B cell (primary cell): ENCODE measurements at regions not wholly inside any gene's neighbourhood (a gene's known extent, or its start where the extent isn't known, plus 50 kb on each side); places are given as distances from the start of the nearest gene placed in this dataset.

Experiments used
- ATAC-seq: fragments of 200-7000 bp; cut with Tn5 transposase; one replicate; pipeline ENCODE4 v1.10.0; 2021; ENCODE audit warnings: low read depth, mild to moderate bottlenecking, moderate number of reproducible peaks, moderate library complexity
- CTCF ChIA-PET: fragments of 350-600 bp; sonication (Branson Sonifier 250); formaldehyde crosslinking; loops from one replicate; lab custom pipeline; 2021; ENCODE audit warnings: antibody characterized with exemption, inconsistent platforms; lab: Charles Lee
- POLR2A ChIA-PET: fragments of 350-600 bp; sonication (Branson Sonifier 250); formaldehyde crosslinking; loops from one replicate; lab custom pipeline; 2021; ENCODE audit warnings: antibody characterized with exemption; lab: Charles Lee
- DNase-seq: peaks from one replicate; pipeline ENCODE4 v3.0.0; 2013
- H2AFZ ChIP-seq: 2 replicates; pipeline ENCODE4 v1.6.1; 2012; ENCODE audit warnings: mild to moderate bottlenecking, low read depth, low read length; ENCODE audit not compliant: insufficient read depth, poor library complexity, severe bottlenecking
- H3K27ac ChIP-seq, 2 donors: 1 replicate in 1 of 2; 2 replicates in 1 of 2; pipeline ENCODE4 v1.5.1; 2012 to 2013; ENCODE audit warnings: low read length in 2 of 2, mild to moderate bottlenecking in 2 of 2, moderate library complexity in 1 of 2
- H3K27me3 ChIP-seq, 4 experiments: fragments of 200-600 bp in 1 of 4; sonication (generic) in 1 of 4; replicated peaks in 1 of 4; 1 replicate in 2 of 4; 2 replicates in 2 of 4; pipeline versions ENCODE4 v1.6.1 to v1.7.0; 2013 to 2016; ENCODE audit warnings: low read length in 3 of 4, mild to moderate bottlenecking in 2 of 4, mixed read lengths in 1 of 4, moderate library complexity in 1 of 4; ENCODE audit not compliant: insufficient read depth in 4 of 4, control insufficient read depth in 3 of 4; ENCODE audit errors: control extremely low read depth in 1 of 4
- H3K36me3 ChIP-seq, 2 experiments: replicated peaks in 1 of 2; 1 replicate in 1 of 2; 2 replicates in 1 of 2; pipeline versions ENCODE4 v1.6.1 to v1.7.1; 2013; ENCODE audit warnings: low read length in 1 of 2; ENCODE audit not compliant: insufficient read depth in 2 of 2, control insufficient read depth in 1 of 2; ENCODE audit errors: control extremely low read depth in 1 of 2, extremely low read depth in 1 of 2
- H3K4me1 ChIP-seq, 2 donors: fragments of 200-600 bp in 1 of 2; sonication (generic) in 1 of 2; 1 replicate in 1 of 2; 2 replicates in 1 of 2; pipeline versions ENCODE4 v1.5.1 to v1.6.1; 2013 to 2017; ENCODE audit warnings: low read length in 2 of 2; ENCODE audit not compliant: control insufficient read depth in 2 of 2, insufficient read depth in 2 of 2
- H3K4me2 ChIP-seq: replicated peaks from 2 replicates; pipeline ENCODE3; 2012; ENCODE audit warnings: mild to moderate bottlenecking, low read depth, low read length; ENCODE audit not compliant: poor library complexity, severe bottlenecking
- H3K4me3 ChIP-seq, 5 experiments: fragments of 200-600 bp in 1 of 5; sonication (generic) in 1 of 5; 1 replicate in 3 of 5; 2 replicates in 2 of 5; pipeline versions ENCODE4 v1.5.1 to v1.7.0; 2011 to 2016; ENCODE audit warnings: low read length in 4 of 5, mild to moderate bottlenecking in 4 of 5, low read depth in 2 of 5, control low read depth in 1 of 5, moderate library complexity in 1 of 5; ENCODE audit not compliant: insufficient read depth in 1 of 5; ENCODE audit errors: control extremely low read depth in 1 of 5, extremely low read depth in 1 of 5
- H3K79me2 ChIP-seq: fragments of 200-600 bp; sonication (generic); one replicate; pipeline ENCODE4 v1.6.0; 2016; ENCODE audit warnings: low read length; ENCODE audit not compliant: control insufficient read depth, insufficient read depth
- H3K9ac ChIP-seq: fragments of 200-600 bp; sonication (generic); 2 replicates; pipeline ENCODE4 v1.6.1; 2017; ENCODE audit warnings: mild to moderate bottlenecking, low read length, moderate library complexity
- H3K9me3 ChIP-seq, 3 donors: one replicate each; pipeline versions ENCODE4 v1.6.1 to v1.7.1; 2013; ENCODE audit warnings: low read length in 2 of 3; ENCODE audit not compliant: control insufficient read depth in 2 of 3, insufficient read depth in 1 of 3; ENCODE audit errors: control extremely low read depth in 1 of 3
- H4K20me1 ChIP-seq: 2 replicates; pipeline ENCODE4 v1.6.0; 2012; ENCODE audit warnings: mild to moderate bottlenecking, low read length; ENCODE audit not compliant: insufficient read depth, control insufficient read depth, poor library complexity, severe bottlenecking
- H3K27ac Mint-ChIP-seq: one replicate; pipeline ENCODE4 v1.8.0; 2021; ENCODE audit warnings: mixed read lengths
- H3K27me3 Mint-ChIP-seq: one replicate; pipeline ENCODE4 v1.8.0; 2021; ENCODE audit warnings: mixed read lengths
- H3K4me1 Mint-ChIP-seq: one replicate; pipeline ENCODE4 v1.8.0; 2021; ENCODE audit warnings: mixed read lengths
- H3K4me3 Mint-ChIP-seq: one replicate; pipeline ENCODE4 v1.8.0; 2021; ENCODE audit warnings: mixed read lengths
- H3K9me3 Mint-ChIP-seq: one replicate; pipeline ENCODE4 v1.8.0; 2022; ENCODE audit warnings: mixed read lengths; ENCODE audit not compliant: insufficient read depth
- EZH2 ChIP-seq: IDR thresholded peaks from 2 replicates; pipeline ENCODE4 v1.6.1; 2012; ENCODE audit warnings: borderline replicate concordance, low read depth, mild to moderate bottlenecking, moderate library complexity, low read length; ENCODE audit not compliant: insufficient read depth, poor library complexity, severe bottlenecking
- whole genome bisulfite sequencing: methylation state at CpG from one replicate; pipeline ENCODE4 v1.1.5; 2013; ENCODE audit warnings: missing lambda C conversion rate; ENCODE audit not compliant: insufficient coverage; 5-methylcytosine and 5-hydroxymethylcytosine counted together
- intact Hi-C: fragments of 100-400 bp; cut with micrococcal nuclease; formaldehyde crosslinking; loops from one replicate; pipeline ENCODE4 v1.10.0; 2022
- TF ChIP-seq, protein P1 (sequence below): fragments of 200-600 bp; IDR thresholded peaks from one replicate; pipeline ENCODE4 v1.8.0; 2022; ENCODE audit warnings: antibody characterized with exemption, mild to moderate bottlenecking

DNA sequence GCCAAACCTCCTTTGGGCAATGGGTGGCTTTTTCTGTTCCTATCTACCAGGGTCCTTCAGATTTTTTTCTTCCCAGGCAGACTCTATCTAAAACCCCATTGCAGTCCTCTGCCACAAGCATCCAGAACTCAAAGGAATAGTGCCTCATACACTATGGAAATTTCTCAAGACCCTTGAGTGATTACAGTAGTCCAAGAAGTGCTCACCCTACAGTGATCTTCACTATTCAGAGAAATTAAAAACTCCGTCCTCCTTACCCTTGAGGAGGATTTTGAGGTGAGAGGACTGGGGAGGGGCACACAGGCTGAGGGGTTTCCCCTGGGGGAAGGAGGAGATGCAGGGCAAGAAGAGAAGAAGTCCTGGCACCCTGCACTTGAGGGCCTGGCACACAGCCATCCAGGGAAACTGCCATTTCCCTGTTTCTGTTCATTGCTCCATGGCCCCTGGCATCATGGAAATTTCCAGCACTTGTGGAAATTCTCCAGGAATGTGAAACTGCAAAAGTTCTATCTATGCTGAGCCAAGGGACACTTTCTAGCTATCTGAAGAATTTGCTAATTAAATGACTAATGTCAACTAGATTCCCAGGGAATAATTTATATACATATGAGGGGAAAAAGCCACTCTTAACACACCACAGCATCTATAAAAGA, 102.5 kb upstream of the ATP1B1 start:
- no peak for TF ChIP-seq EZH2
- Histone ChIP-seq H3K27me3 (no peaks in the 10 kb centered on the region), H4K20me1 (no peaks in the 10 kb centered on the region), H3K27ac (no peak overlapping the region), H3K36me3 (no peaks in the 10 kb centered on the region), H3K79me2 (no peaks in the 10 kb centered on the region), H3K9ac (no peak overlapping the region), H3K9me3 (no peaks in the 10 kb centered on the region), H2AFZ (no peak overlapping the region), H3K4me2 (no peak overlapping the region), H3K4me1 (no peaks in the 10 kb centered on the region), H3K4me3 (no peak overlapping the region)
- no peaks in the 10 kb centered on the region for H3K9me3 Mint-ChIP-seq
- H3K4me3 Mint-ChIP-seq: no peak overlapping the region
- ATAC-seq (no peak), DNase-seq (no peak)
- no peaks in the 10 kb centered on the region for H3K4me1 Mint-ChIP-seq
- intact Hi-C loops: no loop called here
- ChIA-PET CTCF (no interaction called here), POLR2A (no interaction called here)
- no peaks in the 10 kb centered on the region for H3K27me3 Mint-ChIP-seq
- no CpG with 5 or more reads among the region's 1 CpG for WGBS
- no peak overlapping the region for H3K27ac Mint-ChIP-seq

DNA sequence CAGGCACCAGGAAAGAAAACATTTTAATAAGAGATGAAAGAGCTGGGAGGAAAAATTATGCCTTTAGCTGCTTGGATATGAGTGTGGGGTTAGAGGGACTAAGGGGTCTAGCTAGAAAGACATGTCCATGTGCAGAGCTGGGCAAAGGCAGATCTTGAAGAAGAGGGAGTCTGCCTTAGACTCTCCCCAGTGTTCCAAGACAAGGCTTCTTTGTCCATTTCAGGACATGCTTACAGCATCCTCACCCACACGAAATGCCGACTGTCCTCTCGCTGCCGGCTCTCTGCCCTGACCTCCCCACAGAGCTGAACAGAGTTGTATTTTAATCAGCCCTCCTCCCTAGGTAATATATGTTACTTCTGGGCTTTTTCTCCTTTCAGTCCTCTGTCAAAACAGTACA, 100.7 kb upstream of the ATP1B1 start:
- 100% methylated on average over 4 of the region's 4 CpGs for WGBS

More for the DNA sequence above, 100.7 kb upstream of the ATP1B1 start:
- Mint-ChIP-seq H3K4me1 (no peaks in the 10 kb centered on the region), H3K27ac (no peak overlapping the region), H3K9me3 (no peaks in the 10 kb centered on the region), H3K4me3 (no peak overlapping the region), H3K27me3 (no peaks in the 10 kb centered on the region)
- no peak overlapping the region for H3K27ac ChIP-seq
- CTCF ChIA-PET: no interaction called here
- DNase-seq (no peak), ATAC-seq (no peak)
- H3K9me3 ChIP-seq: no peaks in the 10 kb centered on the region
- POLR2A ChIA-PET: no interaction called here
- intact Hi-C loops: no loop called here
- H3K9ac ChIP-seq: no peak overlapping the region
- no peaks in the 10 kb centered on the region for H4K20me1 ChIP-seq
- no peaks in the 10 kb centered on the region for H3K4me1 ChIP-seq
- TF ChIP-seq, protein P1, sequence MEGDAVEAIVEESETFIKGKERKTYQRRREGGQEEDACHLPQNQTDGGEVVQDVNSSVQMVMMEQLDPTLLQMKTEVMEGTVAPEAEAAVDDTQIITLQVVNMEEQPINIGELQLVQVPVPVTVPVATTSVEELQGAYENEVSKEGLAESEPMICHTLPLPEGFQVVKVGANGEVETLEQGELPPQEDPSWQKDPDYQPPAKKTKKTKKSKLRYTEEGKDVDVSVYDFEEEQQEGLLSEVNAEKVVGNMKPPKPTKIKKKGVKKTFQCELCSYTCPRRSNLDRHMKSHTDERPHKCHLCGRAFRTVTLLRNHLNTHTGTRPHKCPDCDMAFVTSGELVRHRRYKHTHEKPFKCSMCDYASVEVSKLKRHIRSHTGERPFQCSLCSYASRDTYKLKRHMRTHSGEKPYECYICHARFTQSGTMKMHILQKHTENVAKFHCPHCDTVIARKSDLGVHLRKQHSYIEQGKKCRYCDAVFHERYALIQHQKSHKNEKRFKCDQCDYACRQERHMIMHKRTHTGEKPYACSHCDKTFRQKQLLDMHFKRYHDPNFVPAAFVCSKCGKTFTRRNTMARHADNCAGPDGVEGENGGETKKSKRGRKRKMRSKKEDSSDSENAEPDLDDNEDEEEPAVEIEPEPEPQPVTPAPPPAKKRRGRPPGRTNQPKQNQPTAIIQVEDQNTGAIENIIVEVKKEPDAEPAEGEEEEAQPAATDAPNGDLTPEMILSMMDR: no peak
- no peak for TF ChIP-seq EZH2
- no peaks in the 10 kb centered on the region for H3K36me3 ChIP-seq
- no peak overlapping the region for H3K4me2 ChIP-seq
- H3K27me3 ChIP-seq: no peaks in the 10 kb centered on the region
- no peak overlapping the region for H3K4me3 ChIP-seq
- no peak overlapping the region for H2AFZ ChIP-seq
- H3K79me2 ChIP-seq: no peaks in the 10 kb centered on the region
